Liver (tissue), 8 donors: ENCODE measurements at regions not wholly inside any gene's neighbourhood (a gene's known extent, or its start where the extent isn't known, plus 50 kb on each side); places are given as distances from the start of the nearest gene placed in this dataset.

ENCODE experiments used
- DNase-seq: peaks from one replicate; pipeline ENCODE4 v3.0.0-alpha.2; 2017; ENCODE audit warnings: low spot score
- H3K27ac ChIP-seq, 2 donors: one replicate each; pipeline ENCODE4 v1.7.0; 2013; ENCODE audit warnings: inconsistent platforms in 2 of 2, low read length in 2 of 2, control low read depth in 1 of 2, low read depth in 1 of 2, mild to moderate bottlenecking in 1 of 2
- H3K27me3 ChIP-seq, 4 donors: one replicate each; pipeline versions ENCODE4 v1.6.1 to v1.7.0; 2013; ENCODE audit warnings: low read length in 3 of 4, inconsistent platforms in 1 of 4, mild to moderate bottlenecking in 1 of 4, moderate library complexity in 1 of 4; ENCODE audit not compliant: control insufficient read depth in 4 of 4, insufficient read depth in 4 of 4
- H3K36me3 ChIP-seq, 4 donors: one replicate each; pipeline versions ENCODE4 v1.6.1 to v1.7.0; 2013; ENCODE audit warnings: low read length in 3 of 4, mild to moderate bottlenecking in 3 of 4, low read depth in 1 of 4, moderate library complexity in 1 of 4; ENCODE audit not compliant: control insufficient read depth in 4 of 4, insufficient read depth in 3 of 4
- H3K4me1 ChIP-seq, 4 donors: one replicate each; pipeline versions ENCODE4 v1.6.1 to v1.7.0; 2013; ENCODE audit warnings: low read length in 3 of 4, mild to moderate bottlenecking in 3 of 4, moderate library complexity in 1 of 4; ENCODE audit not compliant: control insufficient read depth in 4 of 4, insufficient read depth in 4 of 4
- H3K4me3 ChIP-seq, 3 donors: one replicate each; pipeline versions ENCODE4 v1.6.1 to v1.7.0; 2013; ENCODE audit warnings: low read length in 3 of 3, control low read depth in 1 of 3, low read depth in 1 of 3, mild to moderate bottlenecking in 1 of 3
- H3K9ac ChIP-seq, 2 donors: one replicate each; pipeline ENCODE4 v1.7.0; 2013; ENCODE audit warnings: low read length in 2 of 2, mild to moderate bottlenecking in 2 of 2, moderate library complexity in 2 of 2, control low read depth in 1 of 2, low read depth in 1 of 2
- H3K9me3 ChIP-seq, 4 donors: one replicate each; pipeline versions ENCODE4 v1.6.1 to v1.7.0; 2013; ENCODE audit warnings: low read length in 3 of 4; ENCODE audit not compliant: control insufficient read depth in 4 of 4
- ATF3 ChIP-seq: IDR thresholded peaks from 2 replicates; pipeline ENCODE4 v1.6.1; 2016; ENCODE audit warnings: antibody characterized with exemption
- CTCF ChIP-seq: fragments of 150-350 bp; IDR thresholded peaks from 2 replicates; pipeline ENCODE4 v1.5.1; 2017; ENCODE audit warnings: improper control_type of control experiment, low read depth, low read length; ENCODE audit not compliant: missing input control
- EGR1 ChIP-seq, 2 donors: IDR thresholded peaks; 2 replicates each; pipeline ENCODE4 v1.6.1; 2016 to 2018; ENCODE audit warnings: antibody characterized with exemption in 2 of 2, low read depth in 2 of 2
- FOXA1 ChIP-seq: IDR thresholded peaks from 2 replicates; pipeline ENCODE4 v1.6.1; 2016; ENCODE audit warnings: antibody characterized with exemption
- FOXA2 ChIP-seq: IDR thresholded peaks from 2 replicates; pipeline ENCODE4 v1.6.1; 2016; ENCODE audit warnings: antibody characterized with exemption
- GABPA ChIP-seq, 2 donors: IDR thresholded peaks in 1 of 2; conservative IDR thresholded peaks in 1 of 2; 2 replicates each; pipeline ENCODE4 v1.6.1; 2016; ENCODE audit warnings: antibody characterized with exemption in 2 of 2, mild to moderate bottlenecking in 1 of 2, moderate library complexity in 1 of 2
- HNF4A ChIP-seq, 2 donors: conservative IDR thresholded peaks; 2 replicates each; pipeline ENCODE4 v1.6.1; 2016; ENCODE audit warnings: antibody characterized with exemption in 2 of 2, mild to moderate bottlenecking in 2 of 2
- HNF4G ChIP-seq: IDR thresholded peaks from 2 replicates; pipeline ENCODE4 v1.6.1; 2016; ENCODE audit warnings: antibody characterized with exemption
- JUND ChIP-seq, 2 donors: IDR thresholded peaks; 2 replicates each; pipeline ENCODE4 v1.6.1; 2016; ENCODE audit warnings: antibody characterized with exemption in 2 of 2
- NR2F2 ChIP-seq: IDR thresholded peaks from 2 replicates; pipeline ENCODE4 v1.6.1; 2016; ENCODE audit warnings: antibody characterized with exemption
- RAD21 ChIP-seq, 2 donors: IDR thresholded peaks; 2 replicates each; pipeline ENCODE4 v1.6.1; 2016; ENCODE audit warnings: antibody characterized with exemption in 2 of 2, mild to moderate bottlenecking in 2 of 2
- REST ChIP-seq: IDR thresholded peaks from 2 replicates; pipeline ENCODE4 v1.6.1; 2016; ENCODE audit warnings: antibody characterized with exemption, mild to moderate bottlenecking
- RXRA ChIP-seq, 2 donors: IDR thresholded peaks; 2 replicates each; pipeline ENCODE4 v1.6.1; 2017 to 2018; ENCODE audit warnings: antibody characterized with exemption in 2 of 2, mild to moderate bottlenecking in 1 of 2
- SP1 ChIP-seq: IDR thresholded peaks from 2 replicates; pipeline ENCODE4 v1.6.1; 2018; ENCODE audit warnings: antibody characterized with exemption, mild to moderate bottlenecking
- TAF1 ChIP-seq: conservative IDR thresholded peaks from 2 replicates; pipeline ENCODE4 v1.6.1; 2016; ENCODE audit warnings: antibody characterized with exemption, mild to moderate bottlenecking
- YY1 ChIP-seq: IDR thresholded peaks from 2 replicates; pipeline ENCODE4 v1.6.1; 2016; ENCODE audit warnings: antibody characterized with exemption, mild to moderate bottlenecking
- ZBTB33 ChIP-seq: IDR thresholded peaks from 2 replicates; pipeline ENCODE4 v1.6.1; 2016; ENCODE audit warnings: antibody characterized with exemption
- WGBS: extraction: QIAGEN DNeasy Blood & Tissue Kit; methylation state at CpG from one replicate; pipeline ENCODE4 v1.1.7; 2013; 5-methylcytosine and 5-hydroxymethylcytosine counted together
- TF ChIP-seq, protein P1 (sequence below): IDR thresholded peaks from 2 replicates; pipeline ENCODE4 v1.6.1; 2016; ENCODE audit warnings: antibody characterized with exemption
- donor health status: healthy.
- donor health status: healthy.
- donor health status: healthy.
- donor health status: healthy.
- donor health status: healthy.

GRCh38 chr5:51148437-51148836 is 234.8 kb upstream of the ISL1 start:
- Histone ChIP-seq H3K27ac (peak overlapping the region; percentile 20 to 30), H3K4me3 (peak overlapping the region; percentile 29 to 57 (median 41)), H3K9me3 (peaks cover 0 to 5% (median 1%) of the 10 kb centered on the region in 4 donors), H3K36me3 (no peaks in the 10 kb centered on the region), H3K4me1 (peaks cover 0 to 14% (median 3%) of the 10 kb centered on the region in 4 donors), H3K27me3 (no peaks in the 10 kb centered on the region), H3K9ac (no peak overlapping the region)
- TF ChIP-seq FOXA1 = no peak
- no peak for TF ChIP-seq NR2F2
- TF ChIP-seq REST = no peak
- no peak for TF ChIP-seq CTCF
- TF ChIP-seq TAF1 = peak; percentile 50
- TF ChIP-seq YY1 = peak; percentile 24
- no peak for TF ChIP-seq GABPA (IDR thresholded peaks at IDR 0.05 in 1 of 2, conservative IDR thresholded peaks at IDR 0.05 in 1 of 2)
- no peak for TF ChIP-seq FOXA2
- no peak for TF ChIP-seq JUND (IDR thresholded peaks at IDR 0.05)
- TF ChIP-seq ZBTB33 = no peak
- no peak for TF ChIP-seq EGR1 (IDR thresholded peaks at IDR 0.05; ENCODE audit: low read depth in 2 of 2)
- no peak for TF ChIP-seq RAD21 (IDR thresholded peaks at IDR 0.05)
- TF ChIP-seq RXRA (IDR thresholded peaks at IDR 0.05) = no peak
- no peak for TF ChIP-seq ATF3
- TF ChIP-seq HNF4G = no peak
- TF ChIP-seq, protein P1, sequence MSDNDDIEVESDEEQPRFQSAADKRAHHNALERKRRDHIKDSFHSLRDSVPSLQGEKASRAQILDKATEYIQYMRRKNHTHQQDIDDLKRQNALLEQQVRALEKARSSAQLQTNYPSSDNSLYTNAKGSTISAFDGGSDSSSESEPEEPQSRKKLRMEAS = no peak
- TF ChIP-seq SP1 = peak; percentile 41
- peak; percentile 35 to 64 for TF ChIP-seq HNF4A (conservative IDR thresholded peaks at IDR 0.05)
- no peak for DNase-seq
- 29% methylated on average over 2 of the region's 2 CpGs for WGBS
